Amniotic epithelial cell (primary cell): ENCODE measurements at regions not wholly inside any gene's neighbourhood (a gene's known extent, or its start where the extent isn't known, plus 50 kb on each side); places are given as distances from the start of the nearest gene placed in this dataset.
"Not testable (repeated sequence)": the region's sequence is repeated elsewhere in the genome, so short reads cannot be mapped to it uniquely, and the experiment has no call there.

Experiments used
- DNase-seq: peaks from one replicate; pipeline ENCODE4 v3.0.0-alpha.2; 2010; ENCODE audit warnings: low read depth

DNA sequence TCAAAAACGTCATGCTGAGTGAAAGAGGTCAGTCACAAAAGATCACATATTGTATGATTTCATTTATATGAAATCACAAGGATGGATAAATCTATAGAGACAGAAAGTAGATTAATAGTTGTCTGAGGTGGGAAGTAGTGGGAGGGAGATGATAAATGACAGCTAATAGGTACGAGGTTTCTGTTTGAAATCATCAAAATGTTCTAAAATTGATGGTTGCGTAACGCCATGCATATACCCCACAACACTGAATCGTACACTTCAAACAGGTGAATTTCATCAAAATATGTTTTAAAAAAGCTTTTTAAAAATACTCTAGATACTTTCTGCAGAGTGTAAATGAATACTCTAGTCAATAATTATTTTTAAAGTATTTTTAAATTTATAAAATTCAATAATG, 303.0 kb upstream of the STAC start:
- DNase-seq = no peak

DNA sequence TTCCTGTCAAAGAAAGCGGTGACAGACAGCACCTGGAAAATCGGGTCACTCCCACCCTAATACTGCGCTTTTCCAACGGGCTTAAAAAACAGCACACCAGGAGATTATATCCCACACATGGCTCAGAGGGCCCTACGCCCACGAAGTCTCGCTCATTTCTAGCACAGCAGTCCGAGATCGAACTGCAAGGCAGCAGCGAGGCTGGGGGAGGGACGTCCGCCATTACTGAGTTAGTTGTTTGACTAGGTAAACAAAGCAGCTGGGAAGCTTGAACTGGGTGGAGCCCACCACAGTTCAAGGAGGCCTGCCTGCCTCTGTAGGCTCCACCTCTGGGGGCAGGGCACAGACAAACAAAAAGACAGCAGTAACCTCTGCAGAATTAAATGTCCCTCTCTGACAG, 297.3 kb upstream of the STAC start:
- DNase-seq = not testable (repeated sequence)

DNA sequence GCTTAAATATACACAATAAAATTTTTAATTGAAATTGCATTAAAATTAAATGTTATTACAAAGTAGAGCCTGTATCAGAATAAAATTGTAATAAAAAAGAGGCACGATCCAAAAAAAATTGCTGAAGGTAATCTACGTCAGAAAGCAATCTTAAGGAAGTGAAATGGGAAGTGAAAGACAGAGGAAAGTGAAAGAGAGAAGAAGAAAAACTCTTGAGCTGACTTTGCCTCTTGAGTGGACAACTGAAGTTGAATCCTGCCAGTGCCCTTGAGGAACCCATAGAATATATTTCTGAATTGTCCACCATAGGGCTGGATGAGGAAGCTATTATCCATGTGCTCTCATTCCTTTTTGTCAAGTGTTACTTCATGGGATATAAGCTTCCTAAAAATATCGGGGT, 285.1 kb upstream of the STAC start:
- no peak for DNase-seq

DNA sequence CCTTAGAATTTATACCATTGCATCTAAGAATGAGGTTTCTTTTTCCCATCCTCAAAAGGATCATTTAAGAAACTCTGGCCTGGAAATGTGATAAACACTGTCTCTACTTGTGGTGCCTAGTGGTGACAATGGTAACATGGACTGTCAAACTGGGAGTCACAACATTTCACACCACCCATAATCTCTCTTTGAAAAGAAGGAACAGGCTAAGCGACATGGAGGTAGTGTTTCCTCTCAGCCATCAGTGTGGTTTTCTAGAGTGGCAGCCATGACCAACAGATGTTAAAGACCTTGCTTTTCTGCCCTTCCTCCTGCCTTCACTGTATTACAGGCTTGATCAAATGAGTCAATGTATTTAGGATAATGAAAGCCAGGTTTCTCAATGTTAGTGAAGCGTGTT, 283.1 kb upstream of the STAC start:
- no peak for DNase-seq

DNA sequence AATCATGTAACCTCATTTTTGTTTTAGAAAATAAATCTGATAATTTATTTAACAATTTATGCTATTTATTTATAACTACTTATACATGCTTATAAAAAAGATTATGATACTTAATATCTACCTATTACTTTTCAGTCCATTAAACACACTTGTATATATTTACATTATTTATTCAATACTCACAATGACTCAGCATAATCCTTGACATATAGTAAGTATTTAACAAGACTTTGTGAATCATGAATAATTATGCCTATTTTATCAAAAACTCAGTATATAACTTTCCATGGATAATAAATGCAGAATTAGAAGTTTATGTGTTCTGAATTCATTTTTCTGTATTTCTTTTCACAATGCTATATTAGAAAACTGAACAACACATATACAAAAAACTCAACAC, 266.0 kb upstream of the STAC start:
- DNase-seq = no peak

DNA sequence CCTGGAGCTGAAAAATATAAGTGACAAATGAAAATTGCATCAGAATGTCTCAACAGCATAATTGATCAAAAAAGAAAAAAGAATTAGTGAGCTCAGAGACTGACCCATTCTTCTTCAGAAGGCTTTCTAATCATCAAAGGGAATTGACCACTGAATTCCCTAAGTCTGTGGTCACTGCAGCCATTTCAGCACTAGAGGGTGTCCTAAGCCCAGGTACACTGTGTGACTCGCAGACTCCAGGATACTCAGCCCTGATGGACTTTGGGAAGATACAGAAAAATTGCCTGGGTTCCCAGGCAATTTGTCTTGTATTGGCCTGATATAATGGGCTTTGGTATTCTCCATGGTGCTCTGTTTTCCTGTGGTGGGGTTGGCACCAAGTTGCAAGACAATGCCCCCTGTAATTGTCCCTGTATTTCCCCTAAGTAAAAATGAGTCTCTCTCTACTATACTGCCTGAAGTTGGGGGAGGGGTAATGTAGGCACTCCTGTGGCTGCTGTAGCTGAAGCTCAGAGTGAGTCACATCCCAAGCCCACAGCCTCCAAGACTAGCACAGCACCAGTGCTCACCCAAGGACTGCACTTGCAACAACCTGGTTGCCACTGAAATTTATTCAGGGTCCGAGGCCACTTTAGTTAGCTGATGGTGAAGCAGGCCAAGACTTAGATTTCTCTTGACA, 256.0 kb upstream of the STAC start:
- no peak for DNase-seq

DNA sequence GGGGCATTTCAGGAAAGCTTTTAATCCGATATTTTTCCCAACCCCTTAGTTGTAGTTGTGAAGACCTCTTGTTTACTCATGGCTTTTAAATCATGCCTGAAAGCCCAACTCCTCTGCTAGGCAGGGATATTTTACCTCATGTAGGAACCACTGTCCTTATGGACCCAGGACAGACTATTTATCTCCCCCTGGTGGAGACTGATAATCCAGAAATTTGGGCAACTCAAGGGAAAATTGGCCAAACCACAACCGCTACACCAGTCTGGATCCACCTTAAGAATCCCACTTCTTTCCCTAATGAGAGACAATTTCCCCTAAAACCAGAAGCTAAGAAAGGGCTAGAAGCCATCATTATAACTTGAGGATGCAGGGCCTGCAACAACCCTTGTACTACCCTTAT, 248.1 kb upstream of the STAC start:
- DNase-seq = no peak

DNA sequence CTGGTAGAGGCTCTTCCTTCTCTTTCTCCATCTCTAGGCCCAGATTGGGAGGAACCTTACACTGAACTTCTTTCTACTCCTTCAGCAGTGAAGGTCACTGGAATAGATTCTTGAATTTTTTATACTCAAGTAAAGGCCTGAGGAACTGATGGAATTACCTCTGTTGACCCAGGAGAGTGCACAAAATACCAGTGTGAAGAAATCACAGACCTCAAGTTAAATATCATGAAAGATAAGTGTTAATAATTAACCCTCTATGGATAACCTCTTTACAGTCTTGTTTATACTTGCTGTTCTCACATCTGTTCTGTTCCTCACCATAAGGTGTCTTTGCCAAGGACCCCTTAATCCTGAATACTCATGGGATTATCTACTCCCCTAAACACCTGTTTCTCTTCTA, 244.4 kb upstream of the STAC start:
- no peak for DNase-seq

DNA sequence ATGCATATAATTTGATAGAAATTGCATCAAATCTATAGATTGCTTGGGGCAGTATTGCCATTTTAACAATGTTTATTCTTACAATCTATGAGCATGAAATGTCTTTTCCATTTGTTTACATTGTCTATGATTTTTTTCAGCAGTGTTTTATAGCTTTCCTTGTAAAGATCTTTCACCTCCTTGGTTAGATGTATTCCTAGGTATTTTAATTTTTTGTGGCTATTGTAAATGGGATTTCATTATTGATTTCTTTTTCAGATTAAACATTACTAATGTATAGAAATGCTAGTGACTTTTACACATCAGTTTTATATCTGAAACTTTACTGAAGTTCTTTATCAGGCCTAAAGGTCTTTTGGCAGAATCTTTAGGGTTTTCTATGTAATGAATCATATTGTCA, 237.6 kb upstream of the STAC start:
- DNase-seq = no peak

DNA sequence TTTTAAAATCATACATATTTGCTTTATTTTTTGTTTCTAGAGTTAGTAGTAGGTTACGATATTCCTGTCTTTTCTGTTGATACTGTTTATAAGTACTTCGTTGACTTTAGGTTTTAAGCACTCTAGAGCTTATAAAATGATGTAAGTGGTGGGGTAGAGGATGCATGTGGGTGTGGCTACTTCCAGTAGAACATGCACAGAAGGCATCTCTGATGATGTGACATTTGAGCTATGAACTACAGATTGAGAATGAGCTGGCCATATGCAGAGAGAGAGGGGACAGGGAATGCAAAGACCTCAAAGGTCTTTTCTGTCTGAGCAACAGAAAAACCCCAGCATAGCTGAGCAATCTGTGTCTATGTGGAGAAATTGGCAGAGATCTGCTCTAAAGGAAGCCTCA, 233.9 kb upstream of the STAC start:
- no peak for DNase-seq

DNA sequence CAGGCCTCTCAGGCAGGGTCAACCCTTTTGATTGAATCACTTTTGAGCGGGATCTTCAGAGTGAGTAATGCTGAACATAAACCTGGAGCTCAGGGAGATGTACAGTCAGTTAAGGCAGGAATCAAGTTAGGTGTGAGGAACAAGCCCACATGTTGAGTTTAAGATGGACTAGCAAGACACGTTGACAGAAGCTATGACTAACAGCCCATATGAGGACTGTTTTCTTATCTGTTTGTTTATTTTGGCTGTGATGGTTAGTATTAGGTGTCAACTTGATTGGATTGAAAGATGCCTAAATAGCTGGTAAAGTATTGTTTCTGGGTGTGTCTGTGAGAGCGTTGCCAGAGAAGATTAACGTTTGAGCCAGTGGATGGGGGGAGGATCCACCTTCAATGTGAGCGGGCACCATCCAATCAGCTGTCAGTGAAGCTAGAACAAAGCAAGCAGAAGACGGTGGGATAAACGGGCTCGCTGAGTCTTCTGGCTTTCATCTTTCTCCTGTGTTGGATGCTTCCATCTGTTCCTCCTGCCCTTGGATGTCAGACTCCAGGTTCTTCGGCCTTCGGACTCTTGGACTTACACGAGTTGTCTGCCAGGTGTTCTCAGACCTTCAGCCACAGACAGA, 232.3 kb upstream of the STAC start:
- no peak for DNase-seq

DNA sequence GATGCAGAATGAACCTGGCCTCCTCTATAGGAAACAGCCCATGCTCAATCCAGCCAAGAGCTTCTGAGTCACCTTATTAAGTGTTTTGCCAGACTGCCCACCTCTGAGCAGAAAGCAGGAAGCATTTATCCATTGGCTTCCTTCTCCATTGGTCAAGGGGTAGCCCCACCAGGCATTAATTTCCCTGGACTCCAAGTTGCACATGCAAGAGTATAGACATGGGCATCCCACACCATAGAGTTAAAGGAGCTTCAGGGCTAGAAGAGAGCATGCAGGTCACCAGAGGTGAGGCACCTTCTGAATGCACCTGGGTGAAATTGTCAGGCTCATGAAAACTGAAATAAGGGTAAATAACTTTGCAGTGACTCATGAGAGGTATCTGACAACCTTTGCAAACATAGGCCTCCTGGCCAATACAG, 230.8 kb upstream of the STAC start:
- no peak for DNase-seq

DNA sequence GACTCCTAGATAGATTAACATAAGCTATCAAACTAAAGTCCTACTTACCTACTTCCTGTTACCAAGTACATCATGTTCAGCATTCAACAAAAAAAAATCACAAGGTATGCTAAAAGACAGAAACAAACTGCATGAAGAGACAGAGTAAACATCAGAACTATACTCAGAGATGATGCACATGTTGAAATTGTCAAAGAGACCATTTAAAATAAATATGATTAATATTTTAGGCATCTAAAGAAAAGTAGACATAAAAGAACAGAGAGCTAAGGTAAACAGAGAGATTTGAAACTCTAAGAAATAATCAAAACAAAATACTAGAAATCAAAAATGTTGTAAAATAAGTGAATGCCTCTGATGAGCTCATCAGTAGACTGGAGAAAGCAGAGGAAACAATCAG, 224.8 kb upstream of the STAC start:
- DNase-seq = no peak

DNA sequence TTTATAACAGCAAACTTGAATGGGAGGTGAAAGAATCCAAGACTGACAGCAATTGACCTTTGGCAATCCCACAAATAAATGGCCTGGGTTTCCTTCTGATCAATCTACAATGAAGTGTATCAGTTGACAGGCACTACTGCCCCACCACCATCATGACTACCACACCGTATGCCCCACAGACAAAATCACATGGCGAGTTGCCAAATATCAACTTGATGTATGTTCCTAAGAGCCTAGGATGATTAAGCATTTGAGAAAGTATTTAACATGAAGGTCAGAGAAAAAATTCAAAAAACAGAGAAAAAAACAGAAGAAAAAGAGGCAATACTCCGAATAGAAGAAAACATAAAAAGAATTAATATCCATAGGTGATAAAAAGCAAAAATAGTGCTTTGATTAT, 215.9 kb upstream of the STAC start:
- no peak for DNase-seq

DNA sequence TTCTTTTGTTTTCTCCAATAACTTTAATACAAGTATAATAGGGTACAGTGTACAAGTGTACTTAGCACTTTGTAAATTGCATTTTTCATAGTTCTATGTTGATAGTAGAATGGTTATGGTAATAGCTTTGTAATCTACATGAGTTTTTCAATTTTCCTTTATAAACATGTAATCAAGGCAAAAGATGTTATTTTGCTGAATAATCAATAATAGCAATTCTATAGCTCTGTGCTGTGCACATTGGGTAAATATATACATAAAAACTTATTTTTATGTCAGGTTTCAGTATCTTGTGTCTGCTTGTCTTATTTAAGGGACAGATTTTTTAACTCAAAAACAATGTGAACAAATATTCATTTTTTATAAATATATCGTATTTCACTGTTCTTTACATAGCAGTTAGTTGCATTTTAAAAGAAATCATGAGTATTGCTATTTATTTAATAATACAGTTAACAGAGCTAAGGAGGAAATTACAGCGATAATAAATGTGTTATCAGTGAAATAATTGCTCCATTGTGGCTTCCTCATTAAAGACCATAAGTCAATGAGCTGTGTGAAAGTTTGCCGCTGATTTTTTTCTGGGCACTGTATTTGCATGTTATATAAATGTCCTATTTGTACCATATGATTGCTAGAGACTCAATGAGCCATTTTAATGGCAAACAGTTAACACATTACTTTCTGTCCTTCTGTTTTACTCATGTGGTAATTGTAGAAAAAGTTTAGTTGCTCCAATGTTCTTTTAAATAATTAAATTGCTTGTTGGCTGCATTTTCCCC, 214.6 kb upstream of the STAC start:
- DNase-seq = no peak

DNA sequence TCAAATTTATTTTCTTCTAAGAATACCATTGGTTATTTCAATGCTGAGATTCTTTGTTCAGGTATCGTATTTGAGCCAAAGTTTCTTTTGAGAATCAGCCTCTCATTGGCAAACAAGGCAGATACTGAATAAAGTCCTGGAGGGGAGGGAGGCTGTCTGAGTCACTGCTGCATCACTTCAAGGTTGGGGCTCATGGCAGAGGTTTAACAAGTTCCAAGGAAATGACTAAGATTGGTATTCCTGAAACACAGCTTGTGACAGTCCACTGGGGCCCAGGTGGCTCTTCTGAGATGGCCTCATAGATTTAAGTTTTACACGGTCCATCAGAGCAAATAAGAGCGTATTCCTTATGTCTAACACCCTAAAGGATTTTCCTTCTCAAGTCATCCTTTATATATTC, 213.8 kb upstream of the STAC start:
- no peak for DNase-seq

DNA sequence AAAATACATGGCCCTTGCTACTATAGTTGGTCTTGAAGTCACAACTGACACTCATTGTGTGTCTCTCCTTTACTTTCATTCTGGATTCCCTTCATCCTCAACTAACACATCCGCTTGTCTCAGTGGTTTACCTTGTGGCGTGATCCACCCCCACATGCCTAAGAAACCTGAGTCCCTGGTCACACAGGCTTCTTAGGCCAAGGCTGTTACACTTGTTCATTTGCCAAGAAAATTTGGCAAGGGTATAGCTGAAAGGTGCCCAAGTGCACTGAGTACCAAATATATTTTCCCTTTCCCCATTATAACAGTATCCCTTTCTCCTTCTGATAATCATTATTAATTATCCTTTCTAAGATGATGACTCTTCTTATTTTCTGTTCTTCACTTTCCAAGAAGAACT, 207.6 kb upstream of the STAC start:
- no peak for DNase-seq

DNA sequence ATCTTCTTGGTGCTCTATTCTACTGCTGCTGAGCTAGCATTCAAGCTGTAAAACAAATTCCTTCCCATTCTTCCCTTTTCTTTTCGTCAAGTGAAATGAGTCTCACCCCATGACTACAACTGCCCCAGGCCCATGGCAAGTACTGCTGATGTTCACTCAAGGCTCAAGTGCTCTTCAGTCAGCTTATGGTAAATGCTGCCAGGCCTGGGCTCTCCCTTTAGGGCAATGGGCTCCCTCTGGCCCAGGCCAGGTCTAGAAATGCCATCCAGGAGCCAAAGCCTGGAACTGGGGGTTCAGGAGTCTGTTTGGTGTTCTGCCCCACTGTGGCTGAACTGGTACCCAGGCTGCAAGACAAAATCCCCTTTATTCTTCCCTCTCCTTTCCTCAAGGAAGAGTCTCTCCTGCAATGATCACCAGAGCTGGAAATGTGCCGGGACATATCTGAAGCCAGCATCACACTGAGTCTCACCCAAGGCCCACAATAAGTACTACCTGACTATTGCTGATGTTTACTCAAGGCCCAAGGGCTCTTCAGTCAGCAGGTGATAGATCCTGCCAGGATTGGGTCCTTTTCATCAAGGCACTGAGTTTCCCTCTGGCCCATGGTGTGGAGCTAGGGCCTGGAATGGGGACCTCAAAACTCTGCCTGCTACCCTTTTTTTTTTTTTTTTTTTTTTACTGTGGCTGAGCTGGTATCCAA, 205.0 kb upstream of the STAC start:
- no peak for DNase-seq

DNA sequence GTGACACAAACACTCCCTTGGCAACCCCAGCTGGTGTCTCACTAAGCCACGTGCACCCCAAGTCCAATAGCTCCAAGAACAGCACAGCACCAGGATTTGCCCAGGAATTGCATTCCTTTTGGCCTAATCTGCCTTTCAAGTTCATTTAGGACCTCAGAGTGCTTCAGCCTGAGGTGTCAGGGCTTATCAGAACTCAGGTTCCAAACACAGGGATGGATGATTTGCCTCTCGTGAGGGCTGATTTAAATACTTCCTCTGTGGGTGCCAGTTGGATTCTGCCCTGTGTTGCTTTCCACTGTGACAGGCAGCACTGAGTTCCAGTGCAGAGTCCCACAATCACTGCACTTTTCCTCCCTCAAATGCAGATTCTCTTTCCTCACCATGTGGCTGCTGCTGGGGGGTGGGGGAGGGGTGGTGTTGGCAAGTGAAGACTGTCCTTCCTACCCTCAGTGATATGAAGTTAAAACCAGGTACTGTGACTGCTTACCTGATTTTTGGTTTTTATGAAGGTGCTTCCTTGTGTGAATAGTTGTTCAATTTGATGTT, 204.3 kb upstream of the STAC start:
- no peak for DNase-seq

DNA sequence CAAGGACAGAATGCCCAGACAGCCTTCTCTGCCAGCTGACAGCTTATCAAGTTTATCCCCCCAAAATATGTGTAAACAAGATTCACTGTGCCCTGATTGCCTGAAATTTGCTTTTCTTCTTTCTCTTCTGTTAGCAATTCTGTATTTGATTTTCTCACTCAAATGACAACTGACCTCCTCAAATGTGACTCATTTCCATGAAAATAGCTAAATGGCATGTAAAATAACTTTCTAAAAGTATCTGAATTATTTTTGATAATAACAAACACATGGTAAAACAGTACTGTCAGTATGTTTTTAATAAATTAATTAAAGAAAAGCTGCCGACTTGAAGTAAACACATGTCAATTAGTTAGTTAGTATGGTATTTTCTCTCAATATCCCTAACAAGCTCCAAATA, 202.3 kb upstream of the STAC start:
- no peak for DNase-seq

DNA sequence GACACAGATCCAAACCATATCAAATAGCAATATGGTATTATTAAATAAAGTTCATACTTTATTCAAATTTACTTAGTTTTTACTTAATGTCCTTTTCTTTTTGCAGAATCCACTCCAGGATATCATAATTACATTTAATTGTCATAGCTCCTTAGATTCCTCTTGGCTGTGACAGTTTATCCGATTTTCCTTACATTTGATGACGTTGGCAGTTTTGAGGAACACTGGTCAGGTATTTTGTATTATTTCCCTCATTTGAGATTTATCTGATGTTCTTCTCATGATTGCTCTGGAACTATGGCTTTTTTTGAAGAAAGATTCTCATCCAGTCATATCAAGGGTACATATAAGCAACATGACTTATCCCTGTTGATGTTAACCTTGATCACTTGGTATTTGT, 198.3 kb upstream of the STAC start:
- DNase-seq = no peak

DNA sequence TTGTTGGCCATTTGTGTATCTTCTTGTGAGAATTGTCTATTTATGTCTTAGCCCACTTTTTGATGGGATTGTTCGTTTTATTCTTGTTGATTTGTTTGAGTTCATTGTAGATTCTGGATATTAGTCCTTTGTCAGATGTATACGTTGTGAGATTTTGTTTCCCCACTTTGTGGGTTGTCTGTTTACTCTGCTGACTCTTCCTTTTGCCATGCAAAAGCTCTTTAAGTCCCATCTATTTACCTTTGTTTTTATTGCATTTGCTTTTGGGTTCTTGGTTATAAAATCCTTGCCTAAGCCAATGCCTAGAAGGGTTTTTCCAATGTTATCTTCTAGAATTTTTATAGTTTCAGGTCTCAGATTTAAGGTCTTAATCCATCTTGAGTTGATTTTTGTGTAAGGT, 193.1 kb upstream of the STAC start:
- not testable (repeated sequence) for DNase-seq

DNA sequence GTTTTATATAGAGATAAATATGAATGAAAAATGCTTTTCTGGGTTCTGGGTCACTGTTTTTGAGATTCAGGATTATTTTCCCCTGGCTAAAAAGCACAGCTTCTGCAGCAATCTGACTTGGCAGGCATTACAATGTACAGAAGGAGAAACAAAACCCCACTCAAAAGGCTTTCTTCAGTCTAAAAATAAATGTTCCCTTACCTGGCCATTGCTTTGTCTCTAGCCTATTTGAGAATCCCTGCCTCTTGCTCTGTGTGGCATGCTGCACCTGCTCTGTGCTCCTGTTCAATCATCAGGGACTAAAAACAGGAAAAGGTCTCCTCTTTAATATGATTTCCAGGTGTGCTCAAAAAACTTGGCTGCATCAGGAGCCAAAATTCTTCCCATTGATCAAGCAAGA, 187.4 kb upstream of the STAC start:
- no peak for DNase-seq
